ENCODE measurements at regions not wholly inside any gene's neighbourhood (a gene's known extent, or its start where the extent isn't known, plus 50 kb on each side); places are given as distances from the start of the nearest gene placed in this dataset.
A peak's percentile ranks its signal among the peaks of the same experiment; 100 is the strongest.

DNA sequence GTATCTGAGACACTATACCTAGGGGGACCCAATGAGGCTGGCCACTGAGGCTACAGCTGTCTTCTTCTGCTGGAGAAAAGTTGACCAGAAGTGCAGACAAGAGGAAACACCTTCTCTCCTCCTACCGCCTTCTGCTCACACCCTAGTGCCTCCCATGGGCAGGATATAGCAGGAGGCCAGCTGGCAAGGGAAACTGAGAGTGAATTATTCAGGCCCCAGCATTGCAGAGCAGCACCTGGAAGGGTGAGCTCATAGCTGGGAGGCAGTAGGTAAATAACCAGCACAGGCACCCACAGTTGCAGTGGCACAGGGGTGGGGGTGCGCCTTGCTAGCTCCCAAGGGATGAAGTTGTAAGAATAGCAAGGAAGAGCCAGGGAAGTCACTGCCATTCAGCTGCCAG, 267.4 kb upstream of the NCAM1 start:
- DNase-seq (ENCODE audit: low spot score in 2 of 2): no peak
- H3K9me3 ChIP-seq: no peaks in the 10 kb centered on the region
- intact Hi-C loops (cut with DNase I; ENCODE audit: low total_unique reads): no loop called here
- no peaks in the 10 kb centered on the region for H3K27me3 ChIP-seq
- no peak for TF ChIP-seq POLR2AphosphoS5 (IDR thresholded peaks at IDR 0.05)
- no peak for TF ChIP-seq POLR2A (IDR thresholded peaks at IDR 0.05)
- no peak for TF ChIP-seq CTCF (IDR thresholded peaks at IDR 0.05)
- H3K4me3 ChIP-seq: no peak overlapping the region
- no peaks in the 10 kb centered on the region for H3K36me3 ChIP-seq
- no peaks in the 10 kb centered on the region for H3K4me1 ChIP-seq
- H3K27ac ChIP-seq: no peak overlapping the region

DNA sequence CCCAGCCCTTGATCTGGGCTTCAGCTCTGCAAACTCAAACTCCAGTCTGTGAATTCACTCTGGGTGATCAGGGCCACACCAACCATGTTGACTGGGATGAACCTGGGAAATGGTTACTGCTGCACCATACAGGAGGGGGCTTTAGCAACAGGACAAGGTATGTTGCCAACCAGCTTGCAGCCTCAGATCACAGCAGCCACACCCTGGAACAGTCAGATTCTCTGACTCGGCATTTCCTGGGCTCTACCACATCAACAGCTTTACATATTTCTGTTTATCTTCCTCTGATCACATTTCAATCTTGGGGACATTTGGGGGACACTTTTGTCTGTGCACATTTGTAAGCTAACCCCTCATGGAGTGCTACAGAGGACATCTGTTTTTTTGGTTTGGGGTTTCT, 267.0 kb upstream of the NCAM1 start:
- no peak overlapping the region for H3K4me3 ChIP-seq
- H3K27me3 ChIP-seq: no peaks in the 10 kb centered on the region
- intact Hi-C loops (cut with DNase I; ENCODE audit: low total_unique reads): no loop called here
- no peaks in the 10 kb centered on the region for H3K9me3 ChIP-seq
- no peaks in the 10 kb centered on the region for H3K4me1 ChIP-seq
- no peaks in the 10 kb centered on the region for H3K36me3 ChIP-seq
- H3K27ac ChIP-seq: no peak overlapping the region
- no peak for DNase-seq (ENCODE audit: low spot score in 2 of 2)
- TF ChIP-seq POLR2AphosphoS5 (IDR thresholded peaks at IDR 0.05) (no peak), CTCF (IDR thresholded peaks at IDR 0.05) (no peak), POLR2A (IDR thresholded peaks at IDR 0.05) (no peak)

GRCh38 chr11:112694813-112695212, 266.4 kb upstream of the NCAM1 start:
- Histone ChIP-seq H3K27me3 (no peaks in the 10 kb centered on the region), H3K4me1 (no peaks in the 10 kb centered on the region), H3K4me3 (no peak overlapping the region), H3K36me3 (no peaks in the 10 kb centered on the region), H3K27ac (no peak overlapping the region), H3K9me3 (no peaks in the 10 kb centered on the region)
- no peak for DNase-seq (ENCODE audit: low spot score in 2 of 2)
- TF ChIP-seq POLR2A (IDR thresholded peaks at IDR 0.05) (no peak), POLR2AphosphoS5 (IDR thresholded peaks at IDR 0.05) (no peak), CTCF (IDR thresholded peaks at IDR 0.05) (no peak)
- intact Hi-C loops (cut with DNase I; ENCODE audit: low total_unique reads): no loop called here

DNA sequence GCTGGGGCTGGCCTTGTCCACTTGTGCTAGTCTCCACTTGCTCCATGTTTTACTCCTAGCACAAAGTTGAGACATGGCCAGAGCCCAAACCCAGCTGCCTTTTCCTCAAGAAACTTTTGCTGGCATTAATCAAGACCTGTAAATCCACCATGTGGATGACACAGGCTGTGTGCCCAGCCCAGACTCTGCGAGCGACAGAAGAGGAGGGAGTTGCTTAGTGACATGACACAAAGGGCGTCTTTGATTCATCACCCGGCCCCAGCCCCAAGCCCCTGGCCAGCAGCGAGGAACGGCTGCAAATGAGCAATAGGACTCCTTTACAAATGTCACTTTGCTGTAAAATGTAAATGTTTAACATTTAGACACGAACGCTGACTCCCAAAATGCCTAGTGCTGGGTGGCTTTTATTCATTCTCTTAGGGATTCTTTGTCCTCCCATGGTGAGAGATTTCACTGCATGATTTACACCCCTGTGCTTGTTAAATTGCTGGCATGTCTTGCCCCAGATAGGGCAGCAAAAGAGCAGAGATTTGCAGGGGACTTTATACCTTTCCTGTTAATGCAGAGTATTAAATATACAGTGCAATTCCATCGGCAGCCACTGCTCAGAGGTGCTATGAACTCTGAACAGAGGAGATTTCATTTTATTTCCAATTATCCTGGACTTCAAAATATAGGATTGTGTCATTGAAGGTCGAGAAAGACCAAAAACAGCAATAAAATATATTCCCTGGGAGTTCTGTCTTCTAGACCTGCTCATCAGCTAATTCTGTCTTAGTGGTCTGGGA, 263.6 kb upstream of the NCAM1 start:
- TF ChIP-seq POLR2A (IDR thresholded peaks at IDR 0.05) (no peak), POLR2AphosphoS5 (IDR thresholded peaks at IDR 0.05) (no peak), CTCF (IDR thresholded peaks at IDR 0.05) (no peak)
- Histone ChIP-seq H3K27ac (peak overlapping the region; percentile 1 to 63), H3K36me3 (no peaks in the 10 kb centered on the region), H3K4me3 (no peak overlapping the region), H3K9me3 (no peaks in the 10 kb centered on the region), H3K4me1 (no peaks in the 10 kb centered on the region), H3K27me3 (no peaks in the 10 kb centered on the region)
- intact Hi-C loops (cut with DNase I; ENCODE audit: low total_unique reads): no loop called here
- peak in 1 of 2 donors; percentile 57 for DNase-seq (ENCODE audit: low spot score in 2 of 2)

DNA sequence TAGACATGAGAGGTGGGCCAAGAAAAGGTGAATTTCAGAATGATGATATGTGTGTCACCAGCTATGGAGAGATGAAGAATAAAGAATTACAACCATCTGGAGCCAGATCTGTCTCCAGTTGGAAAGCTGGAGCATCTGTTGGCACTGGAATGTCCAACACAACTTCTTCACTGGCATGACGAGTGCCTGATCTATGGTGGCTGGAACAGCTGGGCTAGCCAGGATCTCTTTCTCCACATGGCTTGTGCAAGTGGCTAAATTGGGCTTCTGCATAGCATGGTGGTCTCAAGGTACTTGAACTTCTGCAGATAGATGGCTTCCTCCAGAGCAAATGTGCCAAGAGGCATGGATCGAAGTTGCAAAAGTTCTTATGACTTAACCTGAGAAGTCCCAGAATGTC, 256.1 kb upstream of the NCAM1 start:
- intact Hi-C loops (cut with DNase I; ENCODE audit: low total_unique reads): no loop called here
- TF ChIP-seq POLR2A (IDR thresholded peaks at IDR 0.05) (no peak), CTCF (IDR thresholded peaks at IDR 0.05) (no peak), POLR2AphosphoS5 (IDR thresholded peaks at IDR 0.05) (no peak)
- H3K4me3 ChIP-seq: no peak overlapping the region
- H3K4me1 ChIP-seq: no peaks in the 10 kb centered on the region
- DNase-seq (ENCODE audit: low spot score in 2 of 2): no peak
- H3K27me3 ChIP-seq: no peaks in the 10 kb centered on the region
- H3K36me3 ChIP-seq: no peaks in the 10 kb centered on the region
- no peak overlapping the region for H3K27ac ChIP-seq
- H3K9me3 ChIP-seq: no peaks in the 10 kb centered on the region

All from breast epithelium (tissue), 4 donors.